Stomach (tissue), 4 donors: ENCODE measurements at regions not wholly inside any gene's neighbourhood (a gene's known extent, or its start where the extent isn't known, plus 50 kb on each side); places are given as distances from the start of the nearest gene placed in this dataset.

Source experiments
- CTCF ChIP-seq, 7 experiments: fragments of 450-650 bp in 4 of 7; fragments of 200-600 bp in 3 of 7; sonication (generic) in 3 of 7; IDR thresholded peaks; one replicate each; pipeline ENCODE4 v1.5.1; 2016 to 2019; ENCODE audit warnings: antibody characterized with exemption in 7 of 7, control low read depth in 2 of 7, mild to moderate bottlenecking in 1 of 7
- EP300 ChIP-seq: sonication (generic); formaldehyde crosslinking; IDR thresholded peaks from one replicate; pipeline ENCODE4 v1.6.1; 2017; ENCODE audit warnings: antibody characterized with exemption

- TF ChIP-seq CTCF (IDR thresholded peaks at IDR 0.05), result no peak
- TF ChIP-seq EP300, result no peak
These were observed 87.8 kb downstream of the HLX start for GRCh38 chr1:220966881-220967611.
